Prostate gland (tissue), 2 donors: ENCODE measurements at regions not wholly inside any gene's neighbourhood (a gene's known extent, or its start where the extent isn't known, plus 50 kb on each side); places are given as distances from the start of the nearest gene placed in this dataset.

ENCODE experiments used
- DNase-seq: peaks from one replicate; pipeline ENCODE4 v3.0.0-alpha.2; 2019; ENCODE audit warnings: low spot score
- H3K27ac ChIP-seq, 2 donors: fragments of 200-600 bp; sonication (generic); 2 replicates each; pipeline ENCODE4 v1.5.1; 2017 to 2019
- H3K27me3 ChIP-seq: fragments of 200-600 bp; sonication (generic); replicated peaks from 2 replicates; pipeline ENCODE4 v1.5.1; 2019; ENCODE audit not compliant: insufficient read depth
- H3K36me3 ChIP-seq, 2 donors: fragments of 200-600 bp; sonication (generic); 1 replicate in 1 of 2; 2 replicates in 1 of 2; pipeline versions ENCODE4 v1.5.1 to v1.8.1; 2017 to 2019
- H3K4me1 ChIP-seq: fragments of 200-600 bp; sonication (generic); replicated peaks from 2 replicates; pipeline ENCODE4 v1.5.1; 2019
- H3K4me3 ChIP-seq, 2 donors: fragments of 200-600 bp; sonication (generic); 2 replicates each; pipeline ENCODE4 v1.5.1; 2017 to 2019
- H3K9me3 ChIP-seq: fragments of 200-600 bp; sonication (generic); 2 replicates; pipeline ENCODE4 v1.5.1; 2017
- POLR2A ChIP-seq: fragments of 450-650 bp; IDR thresholded peaks from one replicate; pipeline ENCODE4 v1.6.1; 2016; ENCODE audit warnings: antibody characterized with exemption, mild to moderate bottlenecking
- POLR2AphosphoS5 ChIP-seq: sonication (generic); formaldehyde crosslinking; IDR thresholded peaks from one replicate; pipeline ENCODE4 v1.6.1; 2017; ENCODE audit warnings: antibody characterized with exemption
- WGBS: methylation state at CpG from one replicate; pipeline ENCODE4 v1.1.5; 2018; 5-methylcytosine and 5-hydroxymethylcytosine counted together
- intact Hi-C: fragments of 100-400 bp; cut with DNase I; formaldehyde crosslinking; loops from one replicate; pipeline ENCODE4 v1.14.2; 2022
- TF ChIP-seq, protein P1 (sequence below), 4 experiments: fragments of 200-600 bp in 2 of 4; fragments of 450-650 bp in 2 of 4; sonication (generic) in 2 of 4; IDR thresholded peaks; 1 replicate in 3 of 4; 2 replicates in 1 of 4; pipeline ENCODE4 v1.5.1; 2016 to 2019; ENCODE audit warnings: antibody characterized with exemption in 4 of 4, mild to moderate bottlenecking in 2 of 4, moderate library complexity in 2 of 4

DNA sequence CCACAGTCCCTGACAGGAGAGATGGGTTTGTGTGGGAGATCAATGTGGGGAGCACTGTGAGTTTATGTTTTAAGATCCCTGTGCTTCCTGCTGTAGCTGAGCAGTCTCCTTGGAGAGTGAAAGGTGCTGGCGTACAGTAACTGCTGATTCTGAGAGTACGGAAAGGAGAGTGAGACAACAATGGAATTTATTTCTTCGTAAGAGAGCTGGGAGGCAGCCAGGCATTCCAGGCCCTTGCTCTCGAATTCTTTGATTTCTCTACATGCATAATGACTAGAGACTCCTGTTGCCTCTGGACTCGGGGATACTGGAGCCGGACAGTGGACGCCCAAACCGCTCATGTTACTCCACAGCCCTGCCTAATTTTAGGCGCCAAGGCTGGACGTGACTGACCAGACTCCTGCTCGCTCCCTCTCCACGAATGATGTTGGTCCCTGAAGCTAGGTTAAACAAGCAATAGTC, 131.0 kb upstream of the PHACTR1 start:
- WGBS: 66% methylated on average over 12 of the region's 12 CpGs
- H3K4me1 ChIP-seq: no peaks in the 10 kb centered on the region
- DNase-seq: no peak

DNA sequence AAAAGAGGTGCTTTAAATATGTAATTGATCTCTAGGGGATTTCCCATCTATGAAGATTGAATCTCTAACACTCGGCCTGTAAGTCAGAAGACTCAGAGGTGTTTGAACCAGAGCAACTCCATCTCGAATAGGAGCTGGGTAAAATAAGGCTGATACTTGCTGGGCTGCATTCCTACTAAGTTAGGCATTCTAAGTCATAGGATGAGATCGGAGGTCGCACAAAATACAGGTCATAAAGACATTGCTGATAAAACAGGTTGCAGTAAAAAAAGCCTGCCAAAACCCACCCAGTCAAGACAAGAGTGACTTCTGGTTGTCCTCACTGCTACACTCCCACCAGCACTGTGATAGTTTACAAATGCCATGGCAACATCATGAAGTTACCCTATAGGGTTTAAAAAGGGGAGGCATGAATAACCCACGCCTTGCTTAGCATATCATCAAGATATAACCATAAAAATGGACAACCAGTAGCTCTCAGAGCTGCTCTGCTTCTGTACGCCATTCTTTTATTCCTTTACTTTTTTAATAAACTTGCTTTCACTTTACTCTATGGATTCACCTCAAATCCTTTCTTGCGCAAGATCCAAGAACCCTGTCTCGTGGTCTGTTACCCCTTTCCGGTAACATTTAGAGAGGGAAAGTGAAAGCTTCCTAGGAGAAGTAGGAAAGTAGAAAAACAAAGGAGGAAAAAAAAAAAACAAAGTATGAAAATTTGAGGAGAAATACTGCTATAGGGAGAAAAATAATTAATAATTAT, 129.7 kb upstream of the PHACTR1 start:
- intact Hi-C loops: no loop called here
- Histone ChIP-seq H3K27me3 (no peaks in the 10 kb centered on the region), H3K27ac (no peak overlapping the region), H3K9me3 (no peaks in the 10 kb centered on the region), H3K36me3 (no peaks in the 10 kb centered on the region), H3K4me3 (no peak overlapping the region), H3K4me1 (no peaks in the 10 kb centered on the region)
- TF ChIP-seq, protein P1, sequence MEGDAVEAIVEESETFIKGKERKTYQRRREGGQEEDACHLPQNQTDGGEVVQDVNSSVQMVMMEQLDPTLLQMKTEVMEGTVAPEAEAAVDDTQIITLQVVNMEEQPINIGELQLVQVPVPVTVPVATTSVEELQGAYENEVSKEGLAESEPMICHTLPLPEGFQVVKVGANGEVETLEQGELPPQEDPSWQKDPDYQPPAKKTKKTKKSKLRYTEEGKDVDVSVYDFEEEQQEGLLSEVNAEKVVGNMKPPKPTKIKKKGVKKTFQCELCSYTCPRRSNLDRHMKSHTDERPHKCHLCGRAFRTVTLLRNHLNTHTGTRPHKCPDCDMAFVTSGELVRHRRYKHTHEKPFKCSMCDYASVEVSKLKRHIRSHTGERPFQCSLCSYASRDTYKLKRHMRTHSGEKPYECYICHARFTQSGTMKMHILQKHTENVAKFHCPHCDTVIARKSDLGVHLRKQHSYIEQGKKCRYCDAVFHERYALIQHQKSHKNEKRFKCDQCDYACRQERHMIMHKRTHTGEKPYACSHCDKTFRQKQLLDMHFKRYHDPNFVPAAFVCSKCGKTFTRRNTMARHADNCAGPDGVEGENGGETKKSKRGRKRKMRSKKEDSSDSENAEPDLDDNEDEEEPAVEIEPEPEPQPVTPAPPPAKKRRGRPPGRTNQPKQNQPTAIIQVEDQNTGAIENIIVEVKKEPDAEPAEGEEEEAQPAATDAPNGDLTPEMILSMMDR (IDR thresholded peaks at IDR 0.05): no peak
- no peak for TF ChIP-seq POLR2A
- no peak for TF ChIP-seq POLR2AphosphoS5
- WGBS: 87% methylated on average over 9 of the region's 9 CpGs
- DNase-seq: no peak

More for the DNA sequence above, 131.0 kb upstream of the PHACTR1 start:
- no peak overlapping the region for H3K27ac ChIP-seq
- H3K9me3 ChIP-seq: no peaks in the 10 kb centered on the region
- TF ChIP-seq POLR2A (no peak), POLR2AphosphoS5 (no peak)
- TF ChIP-seq, protein P1 (IDR thresholded peaks at IDR 0.05): no peak
- H3K36me3 ChIP-seq: no peaks in the 10 kb centered on the region
- no peaks in the 10 kb centered on the region for H3K27me3 ChIP-seq
- intact Hi-C loops: no loop called here
- H3K4me3 ChIP-seq: no peak overlapping the region

DNA sequence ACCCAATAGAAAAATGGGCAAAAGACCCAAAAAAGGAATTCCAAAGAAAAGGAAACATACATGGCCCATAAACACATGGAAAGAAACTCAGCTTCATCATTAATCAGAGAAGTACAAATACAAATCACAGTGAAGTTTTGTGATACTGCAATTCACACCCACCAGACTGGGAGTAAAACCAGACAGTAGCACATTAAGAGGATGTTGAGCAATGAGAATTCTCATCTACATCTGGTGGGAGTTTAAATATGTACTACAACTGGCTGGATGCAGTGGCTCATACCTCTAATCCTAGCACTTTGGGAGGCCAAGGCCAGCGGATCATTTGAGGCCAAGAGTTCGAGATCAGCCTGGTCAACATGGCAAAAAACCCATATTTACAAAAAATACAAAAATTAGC, 125.7 kb upstream of the PHACTR1 start:
- TF ChIP-seq, protein P1 (IDR thresholded peaks at IDR 0.05): no peak
- TF ChIP-seq POLR2AphosphoS5 (no peak), POLR2A (no peak)
- Histone ChIP-seq H3K27ac (no peak overlapping the region), H3K27me3 (no peaks in the 10 kb centered on the region), H3K9me3 (no peaks in the 10 kb centered on the region), H3K4me1 (no peaks in the 10 kb centered on the region), H3K36me3 (no peaks in the 10 kb centered on the region), H3K4me3 (no peak overlapping the region)
- DNase-seq: no peak
- intact Hi-C loops: no loop called here
- 77% methylated on average over 2 of the region's 2 CpGs for WGBS

DNA sequence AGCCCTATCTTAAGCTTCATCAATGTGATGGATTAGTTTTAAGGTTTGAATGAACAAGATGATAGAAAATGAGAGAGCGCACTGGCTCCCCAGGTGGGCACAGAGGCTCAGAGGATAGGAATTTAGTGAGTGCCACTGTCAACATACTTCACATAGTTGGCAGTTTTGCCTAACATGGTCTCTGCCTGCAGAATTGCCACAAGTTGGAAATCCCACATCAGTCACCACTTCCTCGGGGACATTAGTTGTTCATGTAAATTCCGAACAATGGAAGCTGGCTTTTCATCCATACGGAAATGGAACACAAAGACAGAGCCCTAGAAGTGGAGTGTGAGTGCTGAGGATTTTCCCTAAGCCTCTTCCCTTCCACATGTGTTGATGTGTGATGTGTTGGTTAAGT, 123.9 kb upstream of the PHACTR1 start:
- H3K4me3 ChIP-seq: no peak overlapping the region
- no peak for DNase-seq
- no peaks in the 10 kb centered on the region for H3K27me3 ChIP-seq
- H3K9me3 ChIP-seq: no peaks in the 10 kb centered on the region
- TF ChIP-seq, protein P1 (IDR thresholded peaks at IDR 0.05): no peak
- H3K36me3 ChIP-seq: no peaks in the 10 kb centered on the region
- intact Hi-C loops: no loop called here
- H3K27ac ChIP-seq: no peak overlapping the region
- no peaks in the 10 kb centered on the region for H3K4me1 ChIP-seq
- 85% methylated on average over 4 of the region's 4 CpGs for WGBS
